Colonic mucosa (tissue), 4 donors: ENCODE measurements at regions not wholly inside any gene's neighbourhood (a gene's known extent, or its start where the extent isn't known, plus 50 kb on each side); places are given as distances from the start of the nearest gene placed in this dataset.

Experiments
- DNase-seq: peaks from one replicate; pipeline ENCODE4 v3.0.0-alpha.2; 2020
- H3K27ac ChIP-seq: fragments of 200-600 bp; one replicate; pipeline ENCODE4 v1.8.0; 2021
- H3K27me3 ChIP-seq: fragments of 200-600 bp; one replicate; pipeline ENCODE4 v1.8.0; 2021
- H3K36me3 ChIP-seq: fragments of 200-600 bp; one replicate; pipeline ENCODE4 v1.8.0; 2021
- H3K4me1 ChIP-seq: fragments of 200-600 bp; one replicate; pipeline ENCODE4 v1.8.0; 2021; ENCODE audit warnings: mild to moderate bottlenecking
- H3K4me3 ChIP-seq: fragments of 200-600 bp; one replicate; pipeline ENCODE4 v1.8.0; 2021
- H3K9ac ChIP-seq, 2 donors: one replicate each; pipeline ENCODE4 v1.7.0; 2013; ENCODE audit warnings: control low read depth in 2 of 2, low read depth in 2 of 2, low read length in 2 of 2
- H3K9me3 ChIP-seq: fragments of 200-600 bp; one replicate; pipeline ENCODE4 v1.8.0; 2021
- CTCF ChIP-seq: fragments of 200-600 bp; IDR thresholded peaks from one replicate; pipeline ENCODE4 v1.8.0; 2022; ENCODE audit warnings: antibody characterized with exemption, mild to moderate bottlenecking
- intact Hi-C: fragments of 100-400 bp; cut with DNase I; formaldehyde crosslinking; loops from one replicate; pipeline ENCODE4 v1.14.1; 2022
- donor health status: healthy.
- donor health status: DM: no; HTN: no; CAD: no.
- donor health status: DM: no; HTN: no; CAD: no.

GRCh38 chr7:46007194-46007593 lies 86.1 kb upstream of the IGFBP3 start:
- H3K4me3 ChIP-seq: no peak overlapping the region
- H3K9ac ChIP-seq: no peak overlapping the region
- no peaks in the 10 kb centered on the region for H3K36me3 ChIP-seq
- TF ChIP-seq CTCF: no peak
- DNase-seq: no peak
- H3K27ac ChIP-seq: no peak overlapping the region
- intact Hi-C loops: no loop called here
- H3K4me1 ChIP-seq: no peaks in the 10 kb centered on the region
- no peaks in the 10 kb centered on the region for H3K27me3 ChIP-seq
- no peaks in the 10 kb centered on the region for H3K9me3 ChIP-seq

GRCh38 chr7:46006723-46007122 lies 85.7 kb upstream of the IGFBP3 start:
- no peaks in the 10 kb centered on the region for H3K9me3 ChIP-seq
- DNase-seq: no peak

GRCh38 chr7:46006212-46006611 lies 85.1 kb upstream of the IGFBP3 start:
- DNase-seq: no peak
- H3K9me3 ChIP-seq: no peaks in the 10 kb centered on the region
- no peaks in the 10 kb centered on the region for H3K36me3 ChIP-seq
- no peak for TF ChIP-seq CTCF
- no peak overlapping the region for H3K4me3 ChIP-seq
- intact Hi-C loops: no loop called here
- H3K27me3 ChIP-seq: no peaks in the 10 kb centered on the region
- H3K27ac ChIP-seq: no peak overlapping the region
- H3K4me1 ChIP-seq: no peaks in the 10 kb centered on the region
- no peak overlapping the region for H3K9ac ChIP-seq

More at GRCh38 chr7:46006723-46007122, 85.7 kb upstream of the IGFBP3 start:
- no peaks in the 10 kb centered on the region for H3K4me1 ChIP-seq
- H3K36me3 ChIP-seq: no peaks in the 10 kb centered on the region
- no peak overlapping the region for H3K27ac ChIP-seq
- intact Hi-C loops: no loop called here
- H3K9ac ChIP-seq: no peak overlapping the region
- TF ChIP-seq CTCF: no peak
- no peaks in the 10 kb centered on the region for H3K27me3 ChIP-seq
- H3K4me3 ChIP-seq: no peak overlapping the region

- no peaks in the 10 kb centered on the region for H3K9me3 ChIP-seq
- no peak for DNase-seq
- no peak overlapping the region for H3K27ac ChIP-seq
- H3K9ac ChIP-seq: no peak overlapping the region
- no peaks in the 10 kb centered on the region for H3K36me3 ChIP-seq
- intact Hi-C loops: no loop called here
- TF ChIP-seq CTCF: no peak
- no peaks in the 10 kb centered on the region for H3K4me1 ChIP-seq
- H3K27me3 ChIP-seq: no peaks in the 10 kb centered on the region
- no peak overlapping the region for H3K4me3 ChIP-seq
Measured at GRCh38 chr7:46004965-46005364, 83.9 kb upstream of the IGFBP3 start.

- TF ChIP-seq CTCF: no peak
- Histone ChIP-seq H3K4me1 (no peaks in the 10 kb centered on the region), H3K36me3 (no peaks in the 10 kb centered on the region), H3K9me3 (no peaks in the 10 kb centered on the region), H3K27ac (no peak overlapping the region), H3K4me3 (no peak overlapping the region), H3K27me3 (no peaks in the 10 kb centered on the region), H3K9ac (no peak overlapping the region)
- intact Hi-C loops: no loop called here
- no peak for DNase-seq
Measured at GRCh38 chr7:46003896-46004875, 83.1 kb upstream of the IGFBP3 start.
